ENCODE measurements at regions not wholly inside any gene's neighbourhood (a gene's known extent, or its start where the extent isn't known, plus 50 kb on each side); places are given as distances from the start of the nearest gene placed in this dataset.

DNA sequence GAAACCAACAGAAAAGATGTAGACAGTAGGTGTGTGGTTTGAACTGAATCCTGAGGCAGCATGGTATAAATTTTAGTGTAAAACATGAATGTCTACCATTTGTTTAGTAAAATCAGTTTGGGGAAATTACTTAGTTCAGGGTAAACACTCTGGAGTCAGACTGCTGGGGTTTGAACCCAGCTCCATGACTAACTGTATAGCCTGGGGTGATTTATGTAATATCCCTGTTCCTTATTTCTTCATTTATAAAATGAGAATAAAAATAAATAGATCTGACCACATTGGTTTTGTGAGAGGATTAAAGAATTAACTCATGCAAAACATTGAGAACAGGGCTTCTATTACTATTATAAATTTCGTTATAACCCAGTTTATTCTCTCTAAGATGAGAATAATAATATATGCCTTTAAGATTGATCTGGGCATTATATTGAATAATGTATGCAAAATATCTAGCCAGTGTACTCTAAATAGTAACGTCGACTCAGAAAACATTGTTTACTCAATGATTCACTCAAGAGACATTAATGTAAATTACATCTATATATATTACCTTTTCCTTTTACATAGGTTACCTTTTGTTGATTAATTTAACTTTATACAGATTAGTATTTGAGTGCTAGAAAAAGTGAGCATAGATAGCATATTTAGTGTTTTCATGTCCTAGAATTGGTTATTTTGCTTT lies 120.6 kb upstream of the KCNJ16 start:
- TF ChIP-seq, protein P1, sequence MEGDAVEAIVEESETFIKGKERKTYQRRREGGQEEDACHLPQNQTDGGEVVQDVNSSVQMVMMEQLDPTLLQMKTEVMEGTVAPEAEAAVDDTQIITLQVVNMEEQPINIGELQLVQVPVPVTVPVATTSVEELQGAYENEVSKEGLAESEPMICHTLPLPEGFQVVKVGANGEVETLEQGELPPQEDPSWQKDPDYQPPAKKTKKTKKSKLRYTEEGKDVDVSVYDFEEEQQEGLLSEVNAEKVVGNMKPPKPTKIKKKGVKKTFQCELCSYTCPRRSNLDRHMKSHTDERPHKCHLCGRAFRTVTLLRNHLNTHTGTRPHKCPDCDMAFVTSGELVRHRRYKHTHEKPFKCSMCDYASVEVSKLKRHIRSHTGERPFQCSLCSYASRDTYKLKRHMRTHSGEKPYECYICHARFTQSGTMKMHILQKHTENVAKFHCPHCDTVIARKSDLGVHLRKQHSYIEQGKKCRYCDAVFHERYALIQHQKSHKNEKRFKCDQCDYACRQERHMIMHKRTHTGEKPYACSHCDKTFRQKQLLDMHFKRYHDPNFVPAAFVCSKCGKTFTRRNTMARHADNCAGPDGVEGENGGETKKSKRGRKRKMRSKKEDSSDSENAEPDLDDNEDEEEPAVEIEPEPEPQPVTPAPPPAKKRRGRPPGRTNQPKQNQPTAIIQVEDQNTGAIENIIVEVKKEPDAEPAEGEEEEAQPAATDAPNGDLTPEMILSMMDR (IDR thresholded peaks at IDR 0.05): no peak
- no peak for TF ChIP-seq POLR2A (IDR thresholded peaks at IDR 0.05)

Measured in adrenal gland (tissue), 5 donors.